Endothelial cell of umbilical vein (primary cell): ENCODE measurements at regions not wholly inside any gene's neighbourhood (a gene's known extent, or its start where the extent isn't known, plus 50 kb on each side); places are given as distances from the start of the nearest gene placed in this dataset.

Experiments used
- BruUV-seq: library from RNA; stranded (reverse); fragments of 400-500 nt; replicated peaks from 2 replicates; lab custom pipeline; 2021; lab: Mats Ljungman, UMichigan
- CTCF ChIA-PET: fragments of 300-600, 350-600 bp; sonication (Branson Sonifier 250); formaldehyde crosslinking; loops from one replicate; lab custom pipeline; 2021; ENCODE audit warnings: antibody characterized with exemption, inconsistent platforms; lab: Charles Lee
- POLR2A ChIA-PET: fragments of 300-600, 350-600 bp; sonication (Branson Sonifier 250); formaldehyde crosslinking; loops from one replicate; lab custom pipeline; 2021; ENCODE audit warnings: antibody characterized with exemption, inconsistent platforms; lab: Charles Lee
- DNase-seq: peaks from one replicate; pipeline ENCODE4 v3.0.0-alpha.2; 2011; ENCODE audit warnings: low read depth, low spot score
- FAIRE-seq: peaks from 2 replicates; lab custom pipeline; 2011; peaks lifted over from hg19 to GRCh38; lab: Jason Lieb, UNC
- H2AFZ ChIP-seq: 2 replicates; pipeline ENCODE4 v1.6.0; 2012; ENCODE audit warnings: low read depth, low read length, control low read depth, inconsistent platforms
- H3K27ac ChIP-seq: 2 replicates; pipeline ENCODE4 v1.5.1; 2011; ENCODE audit warnings: low read depth, mild to moderate bottlenecking, control low read depth, low read length, moderate library complexity; ENCODE audit not compliant: insufficient read depth
- H3K27me3 ChIP-seq, 2 experiments: 2 replicates each; pipeline versions ENCODE4 v1.6.0 to v1.6.1; 2011; ENCODE audit warnings: low read length in 2 of 2, mixed read lengths in 1 of 2; ENCODE audit not compliant: control insufficient read depth in 2 of 2, insufficient read depth in 2 of 2
- H3K36me3 ChIP-seq, 2 experiments: 2 replicates in 1 of 2; 3 replicates in 1 of 2; pipeline ENCODE4 v1.5.1; 2011; ENCODE audit warnings: low read length in 2 of 2, mild to moderate bottlenecking in 1 of 2, moderate library complexity in 1 of 2; ENCODE audit not compliant: control insufficient read depth in 2 of 2, insufficient read depth in 2 of 2; ENCODE audit errors: extremely low read depth in 1 of 2
- H3K4me1 ChIP-seq: 3 replicates; pipeline ENCODE4 v1.5.1; 2011; ENCODE audit warnings: mild to moderate bottlenecking, low read length; ENCODE audit not compliant: control insufficient read depth, insufficient read depth; ENCODE audit errors: extremely low read depth
- H3K4me2 ChIP-seq: 2 replicates; pipeline ENCODE4 v1.6.1; 2011; ENCODE audit warnings: low read length, control low read depth, mixed read lengths; ENCODE audit not compliant: insufficient read depth
- H3K4me3 ChIP-seq, 3 experiments: fragments of 200-600 bp in 1 of 3; sonication (generic), shearing (Covaris generic) in 1 of 3; replicated peaks in 1 of 3; 2 replicates each; pipeline ENCODE4 v1.5.1; 2011 to 2016; ENCODE audit warnings: control low read depth in 3 of 3, low read length in 3 of 3, mild to moderate bottlenecking in 2 of 3, inconsistent platforms in 1 of 3, low read depth in 1 of 3, moderate library complexity in 1 of 3; ENCODE audit not compliant: insufficient read depth in 1 of 3
- H3K79me2 ChIP-seq: 2 replicates; pipeline ENCODE4 v1.6.0; 2012; ENCODE audit warnings: low read length, inconsistent platforms; ENCODE audit not compliant: control insufficient read depth, insufficient read depth
- H3K9ac ChIP-seq: replicated peaks from 2 replicates; pipeline ENCODE3; 2011; ENCODE audit warnings: low read length, control low read depth; ENCODE audit not compliant: insufficient read depth; ENCODE audit errors: extremely low read depth
- H3K9me1 ChIP-seq: replicated peaks from 3 replicates; pipeline ENCODE4 v1.6.0; 2011; ENCODE audit warnings: mild to moderate bottlenecking, low read length; ENCODE audit not compliant: control insufficient read depth, insufficient read depth; ENCODE audit errors: extremely low read depth
- H3K9me3 ChIP-seq: replicated peaks from 2 replicates; pipeline ENCODE4 v1.5.1; 2012; ENCODE audit warnings: low read length, inconsistent platforms; ENCODE audit not compliant: control insufficient read depth, insufficient read depth
- H4K20me1 ChIP-seq: replicated peaks from 2 replicates; pipeline ENCODE3; 2011; ENCODE audit warnings: mild to moderate bottlenecking, low read length; ENCODE audit not compliant: control insufficient read depth, insufficient read depth; ENCODE audit errors: extremely low read depth
- CTCF ChIP-seq, 2 donors: IDR thresholded peaks; 1 replicate in 1 of 2; 2 replicates in 1 of 2; pipeline ENCODE4 v1.5.1; 2011; ENCODE audit warnings: low read length in 2 of 2, mild to moderate bottlenecking in 2 of 2, moderate library complexity in 2 of 2, control low read depth in 1 of 2, inconsistent platforms in 1 of 2, low read depth in 1 of 2; ENCODE audit not compliant: insufficient read depth in 1 of 2; ENCODE audit errors: extremely low read depth in 1 of 2
- EZH2 ChIP-seq: IDR thresholded peaks from 2 replicates; pipeline ENCODE4 v1.6.1; 2012; ENCODE audit warnings: borderline replicate concordance, low read depth, mild to moderate bottlenecking, moderate library complexity, low read length, inconsistent platforms; ENCODE audit not compliant: severe bottlenecking
- FOS ChIP-seq: IDR thresholded peaks from 2 replicates; pipeline ENCODE4 v1.6.1; 2011; ENCODE audit warnings: mild to moderate bottlenecking, low read length, moderate library complexity, borderline replicate concordance; ENCODE audit not compliant: insufficient read depth
- GATA2 ChIP-seq: IDR thresholded peaks from 2 replicates; pipeline ENCODE4 v1.7.0; 2011; ENCODE audit warnings: low read depth, mild to moderate bottlenecking, moderate library complexity, mixed read lengths, low read length; ENCODE audit not compliant: insufficient read length, insufficient read depth
- JUN ChIP-seq: IDR thresholded peaks from 2 replicates; pipeline ENCODE4 v1.6.1; 2011; ENCODE audit warnings: borderline replicate concordance, low read depth; ENCODE audit not compliant: insufficient read length, insufficient read depth
- MAX ChIP-seq: IDR thresholded peaks from 2 replicates; pipeline ENCODE4 v1.6.1; 2011; ENCODE audit not compliant: insufficient read depth, insufficient read length
- MYC ChIP-seq: IDR thresholded peaks from one replicate; pipeline ENCODE4 v1.6.1; 2011; ENCODE audit warnings: mild to moderate bottlenecking, low read depth, low read length
- POLR2A ChIP-seq: IDR thresholded peaks from 2 replicates; pipeline ENCODE4 v1.6.1; 2012; ENCODE audit warnings: low read depth, mild to moderate bottlenecking, control low read depth, low read length
- POLR2AphosphoS5 ChIP-seq: IDR thresholded peaks from 2 replicates; pipeline ENCODE4 v1.6.1; 2012; ENCODE audit warnings: low read depth, mild to moderate bottlenecking, control low read depth, low read length, moderate library complexity; ENCODE audit not compliant: insufficient read depth
- dilution Hi-C: fragments of 300-500 bp; cut with MboI; formaldehyde crosslinking; loops from one replicate; pipeline ENCODE4 v1.15.0; 2019; ENCODE audit warnings: low sequenced_read_pairs; ENCODE audit not compliant: extremely low pct_ligation_motif_present
- intact Hi-C: fragments of 100-400 bp; cut with micrococcal nuclease; formaldehyde crosslinking; loops from one replicate; pipeline ENCODE4 v1.10.0; 2022

GRCh38 chr1:70719154-70719553 is 308.1 kb downstream of the CTH start:
- Histone ChIP-seq H3K36me3 (no peaks in the 10 kb centered on the region), H3K9me3 (no peaks in the 10 kb centered on the region), H4K20me1 (no peaks in the 10 kb centered on the region), H3K27ac (no peak overlapping the region), H3K79me2 (no peaks in the 10 kb centered on the region), H3K9me1 (no peaks in the 10 kb centered on the region), H3K9ac (no peak overlapping the region), H3K27me3 (no peaks in the 10 kb centered on the region), H3K4me2 (no peak overlapping the region), H2AFZ (no peak overlapping the region), H3K4me1 (no peaks in the 10 kb centered on the region), H3K4me3 (no peak overlapping the region)
- intact Hi-C loops, result no loop called here
- ChIA-PET CTCF (no interaction called here), POLR2A (no interaction called here)
- DNase-seq, result no peak
- no TSS peak for BruUV-seq
- TF ChIP-seq MYC (no peak), POLR2A (no peak), JUN (no peak), MAX (no peak), FOS (no peak), CTCF (IDR thresholded peaks at IDR 0.05; ENCODE audit: extremely low read depth in 1 of 2, insufficient read depth in 1 of 2, low read depth in 1 of 2, low read length in 2 of 2) (no peak), POLR2AphosphoS5 (no peak), EZH2 (no peak), GATA2 (no peak)
- FAIRE-seq, result no peak
- dilution Hi-C loops, result no loop called here
